H7 (cell line): ENCODE measurements at regions not wholly inside any gene's neighbourhood (a gene's known extent, or its start where the extent isn't known, plus 50 kb on each side); places are given as distances from the start of the nearest gene placed in this dataset.

Experiments used
- DNase-seq: peaks from one replicate; pipeline ENCODE4 v3.0.0; 2012
- H3K27me3 ChIP-seq: 2 replicates; pipeline ENCODE4 v1.6.0; 2011; ENCODE audit warnings: mild to moderate bottlenecking, low read length; ENCODE audit not compliant: control insufficient read depth, insufficient read depth
- H3K36me3 ChIP-seq: replicated peaks from 2 replicates; pipeline ENCODE4 v1.5.1; 2011; ENCODE audit warnings: low read length; ENCODE audit not compliant: control insufficient read depth, insufficient read depth
- H3K4me3 ChIP-seq: 2 replicates; pipeline ENCODE4 v1.5.1; 2011; ENCODE audit warnings: low read depth, mild to moderate bottlenecking, control low read depth, low read length, moderate library complexity; ENCODE audit not compliant: insufficient read depth

GRCh38 chr12:125245581-125246557, 180.6 kb downstream of the AACS start:
- Histone ChIP-seq H3K27me3 (no peaks in the 10 kb centered on the region), H3K36me3 (no peaks in the 10 kb centered on the region)

GRCh38 chr12:125247477-125247876, 182.2 kb downstream of the AACS start:
- DNase-seq = peak; percentile 62
- H3K36me3 ChIP-seq = no peaks in the 10 kb centered on the region
- no peaks in the 10 kb centered on the region for H3K27me3 ChIP-seq
- no peak overlapping the region for H3K4me3 ChIP-seq

More at GRCh38 chr12:125245581-125246557, 180.6 kb downstream of the AACS start:
- no peak overlapping the region for H3K4me3 ChIP-seq
- DNase-seq = peak; percentile 39

- no peak overlapping the region for H3K4me3 ChIP-seq
- no peaks in the 10 kb centered on the region for H3K36me3 ChIP-seq
- DNase-seq = no peak
- no peaks in the 10 kb centered on the region for H3K27me3 ChIP-seq
Measured at GRCh38 chr12:125249066-125249824, 184.0 kb downstream of the AACS start.

GRCh38 chr12:125249932-125250331, 184.7 kb downstream of the AACS start:
- no peak for DNase-seq
- no peak overlapping the region for H3K4me3 ChIP-seq
- no peaks in the 10 kb centered on the region for H3K36me3 ChIP-seq
- H3K27me3 ChIP-seq = no peaks in the 10 kb centered on the region

- no peak for DNase-seq
- H3K36me3 ChIP-seq = no peaks in the 10 kb centered on the region; the same call in 1 of the 2 replicates
- H3K27me3 ChIP-seq = no peaks in the 10 kb centered on the region
- H3K4me3 ChIP-seq = no peak overlapping the region
Measured at GRCh38 chr12:125254236-125254635, 189.0 kb downstream of the AACS start.

GRCh38 chr12:125254856-125255255, 189.6 kb downstream of the AACS start:
- DNase-seq = no peak
- Histone ChIP-seq H3K36me3 (no peaks in the 10 kb centered on the region; the same call in 1 of the 2 replicates), H3K4me3 (no peak overlapping the region), H3K27me3 (no peaks in the 10 kb centered on the region)

GRCh38 chr12:125255935-125256633, 190.8 kb downstream of the AACS start:
- H3K4me3 ChIP-seq = no peak overlapping the region
- DNase-seq = no peak
- no peaks in the 10 kb centered on the region; the same call in 1 of the 2 replicates for H3K36me3 ChIP-seq
- no peaks in the 10 kb centered on the region for H3K27me3 ChIP-seq

GRCh38 chr12:125256634-125256936, 191.3 kb downstream of the AACS start:
- Histone ChIP-seq H3K4me3 (no peak overlapping the region), H3K27me3 (no peaks in the 10 kb centered on the region), H3K36me3 (no peaks in the 10 kb centered on the region; the same call in 1 of the 2 replicates)
- DNase-seq = no peak

GRCh38 chr12:125259178-125259867, 194.1 kb downstream of the AACS start:
- Histone ChIP-seq H3K36me3 (no peaks in the 10 kb centered on the region; the same call in none of the 2 replicates), H3K4me3 (no peak overlapping the region), H3K27me3 (no peaks in the 10 kb centered on the region)
- no peak for DNase-seq

GRCh38 chr12:125262851-125263250, 197.6 kb downstream of the AACS start:
- DNase-seq = no peak
- no peak overlapping the region for H3K4me3 ChIP-seq
- H3K36me3 ChIP-seq = no peaks in the 10 kb centered on the region; the same call in 1 of the 2 replicates
- H3K27me3 ChIP-seq = no peaks in the 10 kb centered on the region

GRCh38 chr12:125263385-125263784, 198.2 kb downstream of the AACS start:
- H3K27me3 ChIP-seq = no peaks in the 10 kb centered on the region
- H3K4me3 ChIP-seq = no peak overlapping the region
- DNase-seq = no peak
- H3K36me3 ChIP-seq = no peaks in the 10 kb centered on the region; the same call in 1 of the 2 replicates

GRCh38 chr12:125267114-125267513, 201.9 kb downstream of the AACS start:
- Histone ChIP-seq H3K4me3 (no peak overlapping the region), H3K36me3 (no peaks in the 10 kb centered on the region; the same call in 1 of the 2 replicates), H3K27me3 (no peaks in the 10 kb centered on the region)
- no peak for DNase-seq

- no peak overlapping the region for H3K4me3 ChIP-seq
- no peak for DNase-seq
- no peaks in the 10 kb centered on the region for H3K27me3 ChIP-seq
- no peaks in the 10 kb centered on the region for H3K36me3 ChIP-seq
Measured at GRCh38 chr12:125269276-125269675, 204.0 kb downstream of the AACS start.

- DNase-seq = no peak
Measured at GRCh38 chr12:125271892-125272291, 206.7 kb downstream of the AACS start.

More at GRCh38 chr12:125271892-125272291, 206.7 kb downstream of the AACS start:
- Histone ChIP-seq H3K4me3 (no peak overlapping the region), H3K36me3 (no peaks in the 10 kb centered on the region), H3K27me3 (no peaks in the 10 kb centered on the region)
